WTC11 (cell line): ENCODE measurements at regions not wholly inside any gene's neighbourhood (a gene's known extent, or its start where the extent isn't known, plus 50 kb on each side); places are given as distances from the start of the nearest gene placed in this dataset.

Experiments used
- ATAC-seq: fragments of 200-7000 bp; cut with Tn5 transposase; 2 replicates; pipeline ENCODE4 v1.10.0; 2021; ENCODE audit warnings: mild to moderate bottlenecking, moderate library complexity
- CTCF ChIA-PET: fragments of 300-600 bp; sonication (Branson Sonifier 250); formaldehyde crosslinking; loops from one replicate; lab custom pipeline; 2021; ENCODE audit warnings: antibody characterized with exemption; lab: Charles Lee
- POLR2A ChIA-PET: fragments of 350-600 bp; sonication (Branson Sonifier 250); formaldehyde crosslinking; loops from one replicate; lab custom pipeline; 2021; ENCODE audit warnings: antibody characterized with exemption; lab: Charles Lee
- DNase-seq: peaks from one replicate; pipeline ENCODE4 v3.0.0; 2021; ENCODE audit warnings: low spot score
- H3K27ac Mint-ChIP-seq: 2 replicates; pipeline ENCODE4 v1.8.0; 2021; ENCODE audit warnings: mixed read lengths
- H3K27me3 Mint-ChIP-seq: 2 replicates; pipeline ENCODE4 v1.8.0; 2021; ENCODE audit warnings: low read depth, mild to moderate bottlenecking, moderate library complexity, mixed read lengths
- H3K36me3 Mint-ChIP-seq: 2 replicates; pipeline ENCODE4 v1.8.0; 2021; ENCODE audit warnings: mixed read lengths
- H3K4me1 Mint-ChIP-seq: 2 replicates; pipeline ENCODE4 v1.8.0; 2022; ENCODE audit warnings: mixed read lengths
- H3K4me3 Mint-ChIP-seq: 2 replicates; pipeline ENCODE4 v1.8.0; 2021; ENCODE audit warnings: mild to moderate bottlenecking, moderate library complexity, mixed read lengths
- H3K9me3 Mint-ChIP-seq: 2 replicates; pipeline ENCODE4 v1.8.0; 2021; ENCODE audit warnings: mixed read lengths
- CREB1 ChIP-seq: sonication (generic); formaldehyde crosslinking; IDR thresholded peaks from 2 replicates; pipeline ENCODE4 v1.8.0; 2023; ENCODE audit warnings: mild to moderate bottlenecking, missing genetic modification reagents
- E2F1 ChIP-seq: sonication (generic); formaldehyde crosslinking; IDR thresholded peaks from 2 replicates; pipeline ENCODE4 v1.8.0; 2022; ENCODE audit warnings: mild to moderate bottlenecking, missing genetic modification reagents
- ELF4 ChIP-seq: sonication (generic); formaldehyde crosslinking; IDR thresholded peaks from 2 replicates; pipeline ENCODE4 v1.8.1; 2022; ENCODE audit warnings: low read depth, mild to moderate bottlenecking, moderate library complexity, missing genetic modification reagents
- ERG ChIP-seq: fragments of 250-450 bp; sonication (Bioruptor Pico); IDR thresholded peaks from 2 replicates; pipeline ENCODE4 v1.8.0; 2021; ENCODE audit warnings: mild to moderate bottlenecking
- ETV6 ChIP-seq: sonication (generic); formaldehyde crosslinking; IDR thresholded peaks from 2 replicates; pipeline ENCODE4 v1.8.1; 2022; ENCODE audit warnings: mild to moderate bottlenecking, missing genetic modification reagents
- GABPB1 ChIP-seq: sonication (generic); formaldehyde crosslinking; IDR thresholded peaks from 2 replicates; pipeline ENCODE4 v1.8.1; 2023; ENCODE audit warnings: mild to moderate bottlenecking, missing genetic modification reagents
- IRF2 ChIP-seq: sonication (generic); formaldehyde crosslinking; IDR thresholded peaks from 2 replicates; pipeline ENCODE4 v1.8.0; 2022; ENCODE audit warnings: low read depth, missing genetic modification reagents, borderline replicate concordance
- JAZF1 ChIP-seq: fragments of 250-450 bp; sonication (Bioruptor Pico); IDR thresholded peaks from 2 replicates; pipeline ENCODE4 v1.9.0; 2021; ENCODE audit warnings: moderate library complexity, mild to moderate bottlenecking, inconsistent platforms
- JUN ChIP-seq: sonication (generic); formaldehyde crosslinking; IDR thresholded peaks from 2 replicates; pipeline ENCODE4 v1.8.0; 2023; ENCODE audit warnings: mild to moderate bottlenecking, missing genetic modification reagents
- MAX ChIP-seq: sonication (generic); formaldehyde crosslinking; IDR thresholded peaks from 2 replicates; pipeline ENCODE4 v1.8.0; 2022; ENCODE audit warnings: mild to moderate bottlenecking, missing genetic modification reagents
- NR2C2 ChIP-seq: sonication (generic); formaldehyde crosslinking; IDR thresholded peaks from 2 replicates; pipeline ENCODE4 v1.8.0; 2022; ENCODE audit warnings: mild to moderate bottlenecking, missing genetic modification reagents
- PRDM15 ChIP-seq: sonication (generic); formaldehyde crosslinking; IDR thresholded peaks from 2 replicates; pipeline ENCODE4 v1.8.0; 2022; ENCODE audit warnings: missing genetic modification reagents
- PRRX2 ChIP-seq: fragments of 250-450 bp; sonication (Bioruptor Pico); IDR thresholded peaks from 2 replicates; pipeline ENCODE4 v1.8.0; 2021; ENCODE audit warnings: mild to moderate bottlenecking
- SMAD4 ChIP-seq: sonication (generic); formaldehyde crosslinking; IDR thresholded peaks from 2 replicates; pipeline ENCODE4 v1.8.0; 2022; ENCODE audit warnings: mild to moderate bottlenecking, missing genetic modification reagents
- USF1 ChIP-seq: sonication (generic); formaldehyde crosslinking; IDR thresholded peaks from 2 replicates; pipeline ENCODE4 v1.8.0; 2022; ENCODE audit warnings: mild to moderate bottlenecking, missing genetic modification reagents
- USF2 ChIP-seq: sonication (generic); formaldehyde crosslinking; IDR thresholded peaks from 2 replicates; pipeline ENCODE4 v1.8.1; 2023; ENCODE audit warnings: mild to moderate bottlenecking, missing genetic modification reagents, moderate library complexity
- ZBTB21 ChIP-seq: sonication (generic); formaldehyde crosslinking; IDR thresholded peaks from 2 replicates; pipeline ENCODE4 v1.8.1; 2023; ENCODE audit warnings: mild to moderate bottlenecking, missing genetic modification reagents, borderline replicate concordance
- ZMAT4 ChIP-seq: fragments of 250-450 bp; sonication (Bioruptor Pico); IDR thresholded peaks from 2 replicates; pipeline ENCODE4 v1.9.0; 2021; ENCODE audit warnings: mild to moderate bottlenecking
- ZNF219 ChIP-seq: sonication (generic); formaldehyde crosslinking; IDR thresholded peaks from 2 replicates; pipeline ENCODE4 v1.8.0; 2023; ENCODE audit warnings: missing genetic modification reagents, mild to moderate bottlenecking, borderline replicate concordance
- ZNF281 ChIP-seq: sonication (generic); formaldehyde crosslinking; IDR thresholded peaks from 2 replicates; pipeline ENCODE4 v1.8.0; 2023; ENCODE audit warnings: mild to moderate bottlenecking, missing genetic modification reagents

GRCh38 chr9:23441275-23441674, 384.8 kb downstream of the ELAVL2 start:
- ChIA-PET CTCF (no interaction called here), POLR2A (no interaction called here)
- no peak for DNase-seq
- Mint-ChIP-seq H3K4me1 (peaks cover 6% of the 10 kb centered on the region), H3K9me3 (peaks cover 14% of the 10 kb centered on the region), H3K4me3 (no peak overlapping the region), H3K27ac (no peak overlapping the region), H3K36me3 (no peaks in the 10 kb centered on the region), H3K27me3 (no peaks in the 10 kb centered on the region; the same call in 1 of the 2 replicates)
- no peak for ATAC-seq
- TF ChIP-seq IRF2 (no peak), ZNF219 (CRISPR knock-in tag) (no peak), GABPB1 (CRISPR knock-in tag) (no peak), PRRX2 (CRISPR knock-in tag) (no peak), ETV6 (CRISPR knock-in tag) (no peak), NR2C2 (no peak), JAZF1 (CRISPR knock-in tag) (no peak), ELF4 (no peak), USF2 (CRISPR knock-in tag) (no peak), SMAD4 (CRISPR knock-in tag) (no peak), JUN (CRISPR knock-in tag) (no peak), CREB1 (CRISPR knock-in tag) (no peak), MAX (CRISPR knock-in tag) (no peak), E2F1 (CRISPR knock-in tag) (no peak), PRDM15 (CRISPR knock-in tag) (no peak), USF1 (no peak), ZNF281 (CRISPR knock-in tag) (no peak), ZBTB21 (CRISPR knock-in tag) (no peak), ZMAT4 (CRISPR knock-in tag) (no peak), ERG (CRISPR knock-in tag) (no peak)
